H9 (cell line): ENCODE measurements at regions not wholly inside any gene's neighbourhood (a gene's known extent, or its start where the extent isn't known, plus 50 kb on each side); places are given as distances from the start of the nearest gene placed in this dataset.

Source experiments
- DNase-seq: peaks from one replicate; pipeline ENCODE4 v3.0.0-alpha.2; 2017
- H2AFZ ChIP-seq: one replicate; pipeline ENCODE4 v1.6.1; 2013; ENCODE audit warnings: mild to moderate bottlenecking, low read length, control low read depth, moderate library complexity
- H2AK5ac ChIP-seq: 2 replicates; pipeline ENCODE4 v1.6.1; 2013; ENCODE audit warnings: low read length, control low read depth, mixed read lengths; ENCODE audit not compliant: insufficient read length
- H2BK120ac ChIP-seq: one replicate; pipeline ENCODE4 v1.6.1; 2013; ENCODE audit warnings: low read depth, mild to moderate bottlenecking, low read length, control low read depth, inconsistent platforms; ENCODE audit not compliant: poor library complexity, severe bottlenecking
- H2BK12ac ChIP-seq: 2 replicates; pipeline ENCODE4 v1.6.1; 2013; ENCODE audit warnings: low read length, control low read depth, mixed read lengths, low read depth; ENCODE audit not compliant: insufficient read length
- H2BK15ac ChIP-seq: 2 replicates; pipeline ENCODE4 v1.6.1; 2013; ENCODE audit warnings: low read depth, low read length, control low read depth
- H2BK20ac ChIP-seq: one replicate; pipeline ENCODE4 v1.6.1; 2013; ENCODE audit warnings: low read depth, mild to moderate bottlenecking, low read length, control low read depth, inconsistent platforms; ENCODE audit not compliant: poor library complexity, severe bottlenecking
- H2BK5ac ChIP-seq: 2 replicates; pipeline ENCODE4 v1.6.1; 2013; ENCODE audit warnings: low read length, control low read depth, mixed read lengths; ENCODE audit not compliant: insufficient read length
- H3K14ac ChIP-seq: 2 replicates; pipeline ENCODE4 v1.6.1; 2013; ENCODE audit warnings: low read length, control low read depth; ENCODE audit not compliant: insufficient read depth
- H3K18ac ChIP-seq: 2 replicates; pipeline ENCODE4 v1.6.1; 2013; ENCODE audit warnings: low read depth, mild to moderate bottlenecking, mixed read lengths, low read length, control low read depth; ENCODE audit not compliant: insufficient read length
- H3K23ac ChIP-seq: 2 replicates; pipeline ENCODE4 v1.6.1; 2013; ENCODE audit warnings: low read length, control low read depth, mixed read lengths, low read depth; ENCODE audit not compliant: insufficient read length
- H3K23me2 ChIP-seq: 2 replicates; pipeline ENCODE4 v1.6.1; 2013; ENCODE audit warnings: low read depth, mild to moderate bottlenecking, mixed read lengths, low read length, control low read depth; ENCODE audit not compliant: insufficient read length, poor library complexity, severe bottlenecking
- H3K27ac ChIP-seq: 2 replicates; pipeline ENCODE4 v1.5.1; 2013; ENCODE audit warnings: low read length, control low read depth, mixed read lengths, low read depth; ENCODE audit not compliant: insufficient read length
- H3K27me3 ChIP-seq: 2 replicates; pipeline ENCODE4 v1.6.1; 2013; ENCODE audit warnings: low read length, control low read depth, inconsistent platforms; ENCODE audit not compliant: insufficient read depth
- H3K4ac ChIP-seq: 2 replicates; pipeline ENCODE4 v1.6.1; 2013; ENCODE audit warnings: low read depth, mild to moderate bottlenecking, control low read depth, inconsistent platforms, low read length, moderate library complexity
- H3K4me1 ChIP-seq: 2 replicates; pipeline ENCODE4 v1.6.1; 2013; ENCODE audit warnings: low read length, control low read depth, inconsistent platforms; ENCODE audit not compliant: insufficient read depth
- H3K4me2 ChIP-seq: 2 replicates; pipeline ENCODE4 v1.6.1; 2013; ENCODE audit warnings: low read length, control low read depth, mixed read lengths; ENCODE audit not compliant: insufficient read length, insufficient read depth
- H3K56ac ChIP-seq: 2 replicates; pipeline ENCODE4 v1.6.1; 2013; ENCODE audit warnings: low read depth, mild to moderate bottlenecking, mixed read lengths, low read length, control low read depth; ENCODE audit not compliant: insufficient read length
- H3K79me1 ChIP-seq: 2 replicates; pipeline ENCODE4 v1.6.1; 2013; ENCODE audit warnings: low read depth, mild to moderate bottlenecking, moderate library complexity, low read length, control low read depth, inconsistent platforms; ENCODE audit not compliant: insufficient read depth, poor library complexity, severe bottlenecking
- H3K79me2 ChIP-seq: 2 replicates; pipeline ENCODE4 v1.6.1; 2013; ENCODE audit warnings: low read length, control low read depth, inconsistent platforms; ENCODE audit not compliant: insufficient read depth
- H3K9ac ChIP-seq: 2 replicates; pipeline ENCODE4 v1.6.1; 2013; ENCODE audit warnings: low read length, control low read depth, mixed read lengths; ENCODE audit not compliant: insufficient read length; ENCODE audit errors: extremely low read depth
- H3K9me3 ChIP-seq: one replicate; pipeline ENCODE4 v1.6.1; 2013; ENCODE audit warnings: low read depth, low read length, inconsistent platforms; ENCODE audit not compliant: control insufficient read depth
- H3T11ph ChIP-seq: one replicate; pipeline ENCODE4 v1.6.1; 2013; ENCODE audit warnings: mild to moderate bottlenecking, low read length, control low read depth, inconsistent platforms
- H4K20me1 ChIP-seq: one replicate; pipeline ENCODE4 v1.6.1; 2013; ENCODE audit not compliant: control insufficient read depth, insufficient read length, insufficient read depth
- H4K5ac ChIP-seq: 2 replicates; pipeline ENCODE4 v1.6.1; 2013; ENCODE audit warnings: low read depth, mild to moderate bottlenecking, mixed read lengths, low read length, control low read depth; ENCODE audit not compliant: insufficient read length
- H4K8ac ChIP-seq: replicated peaks from 2 replicates; pipeline ENCODE4 v1.6.1; 2013; ENCODE audit warnings: low read length, control low read depth, mixed read lengths, low read depth; ENCODE audit not compliant: insufficient read length
- H4K91ac ChIP-seq: 2 replicates; pipeline ENCODE4 v1.6.1; 2013; ENCODE audit warnings: low read depth, mild to moderate bottlenecking, moderate library complexity, mixed read lengths, low read length, control low read depth; ENCODE audit not compliant: insufficient read length
- H3K27ac Mint-ChIP-seq, 3 experiments: 2 replicates in 2 of 3; 3 replicates in 1 of 3; pipeline ENCODE4 v1.8.0; 2020 to 2021; ENCODE audit warnings: mixed read lengths in 3 of 3, mild to moderate bottlenecking in 1 of 3, moderate library complexity in 1 of 3
- H3K27me3 Mint-ChIP-seq: 2 replicates; pipeline ENCODE4 v1.8.0; 2021; ENCODE audit warnings: low read depth, mild to moderate bottlenecking, moderate library complexity, mixed read lengths
- H3K36me3 Mint-ChIP-seq, 3 experiments: 2 replicates in 2 of 3; 3 replicates in 1 of 3; pipeline ENCODE4 v1.8.0; 2020 to 2021; ENCODE audit warnings: low read depth in 3 of 3, mixed read lengths in 3 of 3; ENCODE audit not compliant: insufficient read depth in 1 of 3
- H3K4me1 Mint-ChIP-seq, 2 experiments: 2 replicates each; pipeline ENCODE4 v1.8.0; 2020; ENCODE audit warnings: mixed read lengths in 2 of 2
- H3K4me3 Mint-ChIP-seq, 2 experiments: 2 replicates in 1 of 2; 3 replicates in 1 of 2; pipeline ENCODE4 v1.8.0; 2020 to 2021; ENCODE audit warnings: mild to moderate bottlenecking in 2 of 2, mixed read lengths in 2 of 2, moderate library complexity in 1 of 2
- H3K9me3 Mint-ChIP-seq, 2 experiments: 2 replicates in 1 of 2; 3 replicates in 1 of 2; pipeline ENCODE4 v1.8.0; 2020; ENCODE audit warnings: mild to moderate bottlenecking in 2 of 2, mixed read lengths in 2 of 2, moderate library complexity in 1 of 2
- WGBS: extraction: QIAGEN DNeasy Blood & Tissue Kit; methylation state at CpG from one replicate; pipeline ENCODE4 v1.1.7; 2013; ENCODE audit warnings: missing lambda C conversion rate, low lambda C conversion rate, mixed read lengths; ENCODE audit not compliant: insufficient read length; ENCODE audit errors: extremely low coverage; 5-methylcytosine and 5-hydroxymethylcytosine counted together
- TF ChIP-seq, protein P1 (sequence below): fragments of 200-600 bp; sonication (generic); conservative IDR thresholded peaks from 3 replicates; pipeline ENCODE4 v1.8.0; 2021; ENCODE audit warnings: antibody characterized with exemption, mild to moderate bottlenecking

- H3K4ac ChIP-seq: no peak overlapping the region
- H4K91ac ChIP-seq: no peak overlapping the region
- no peak overlapping the region for H3K14ac ChIP-seq
- no peak overlapping the region for H3K27ac ChIP-seq
- Mint-ChIP-seq H3K27me3 (peaks cover 19% of the 10 kb centered on the region), H3K36me3 (no peaks in the 10 kb centered on the region), H3K4me3 (no peak overlapping the region), H3K9me3 (no peaks in the 10 kb centered on the region), H3K4me1 (peaks cover 12 to 15% of the 10 kb centered on the region in 2 experiments), H3K27ac (no peak overlapping the region)
- H2BK5ac ChIP-seq: no peak overlapping the region
- WGBS: no CpG with 5 or more reads among the region's 6 CpGs
- no peaks in the 10 kb centered on the region; the same call in none of the 2 replicates for H3K4me1 ChIP-seq
- no peaks in the 10 kb centered on the region for H3K79me1 ChIP-seq
- H3K4me2 ChIP-seq: no peak overlapping the region
- H4K5ac ChIP-seq: no peak overlapping the region
- no peaks in the 10 kb centered on the region for H4K20me1 ChIP-seq
- H3K9me3 ChIP-seq: no peaks in the 10 kb centered on the region
- no peak overlapping the region for H3T11ph ChIP-seq
- H2BK120ac ChIP-seq: no peak overlapping the region
- no peak overlapping the region for H4K8ac ChIP-seq
- TF ChIP-seq, protein P1, sequence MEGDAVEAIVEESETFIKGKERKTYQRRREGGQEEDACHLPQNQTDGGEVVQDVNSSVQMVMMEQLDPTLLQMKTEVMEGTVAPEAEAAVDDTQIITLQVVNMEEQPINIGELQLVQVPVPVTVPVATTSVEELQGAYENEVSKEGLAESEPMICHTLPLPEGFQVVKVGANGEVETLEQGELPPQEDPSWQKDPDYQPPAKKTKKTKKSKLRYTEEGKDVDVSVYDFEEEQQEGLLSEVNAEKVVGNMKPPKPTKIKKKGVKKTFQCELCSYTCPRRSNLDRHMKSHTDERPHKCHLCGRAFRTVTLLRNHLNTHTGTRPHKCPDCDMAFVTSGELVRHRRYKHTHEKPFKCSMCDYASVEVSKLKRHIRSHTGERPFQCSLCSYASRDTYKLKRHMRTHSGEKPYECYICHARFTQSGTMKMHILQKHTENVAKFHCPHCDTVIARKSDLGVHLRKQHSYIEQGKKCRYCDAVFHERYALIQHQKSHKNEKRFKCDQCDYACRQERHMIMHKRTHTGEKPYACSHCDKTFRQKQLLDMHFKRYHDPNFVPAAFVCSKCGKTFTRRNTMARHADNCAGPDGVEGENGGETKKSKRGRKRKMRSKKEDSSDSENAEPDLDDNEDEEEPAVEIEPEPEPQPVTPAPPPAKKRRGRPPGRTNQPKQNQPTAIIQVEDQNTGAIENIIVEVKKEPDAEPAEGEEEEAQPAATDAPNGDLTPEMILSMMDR: no peak
- H3K23ac ChIP-seq: no peak overlapping the region
- no peak overlapping the region for H2AFZ ChIP-seq
- H3K27me3 ChIP-seq: no peaks in the 10 kb centered on the region
- H3K9ac ChIP-seq: no peak overlapping the region
- no peak overlapping the region for H2AK5ac ChIP-seq
- no peak overlapping the region for H2BK20ac ChIP-seq
- H3K79me2 ChIP-seq: no peaks in the 10 kb centered on the region
- no peak for DNase-seq
- H3K18ac ChIP-seq: no peak overlapping the region
- H3K56ac ChIP-seq: no peak overlapping the region
- H2BK15ac ChIP-seq: no peak overlapping the region
- no peaks in the 10 kb centered on the region for H3K23me2 ChIP-seq
- no peak overlapping the region for H2BK12ac ChIP-seq
Observed at GRCh38 chr11:116071241-116071640, 567.0 kb upstream of the CADM1 start.
